WERI-Rb-1 (cell line): ENCODE measurements at regions not wholly inside any gene's neighbourhood (a gene's known extent, or its start where the extent isn't known, plus 50 kb on each side); places are given as distances from the start of the nearest gene placed in this dataset.

Source experiments
- DNase-seq: peaks from one replicate; pipeline ENCODE4 v3.0.0-alpha.2; 2020
- H3K27ac ChIP-seq: fragments of 250-450 bp; sonication (Bioruptor Pico); 2 replicates; pipeline ENCODE4 v1.5.1; 2020; ENCODE audit warnings: mild to moderate bottlenecking, moderate library complexity
- H3K27me3 ChIP-seq: fragments of 250-450 bp; sonication (Bioruptor Pico); 2 replicates; pipeline ENCODE4 v1.5.1; 2021; ENCODE audit warnings: mild to moderate bottlenecking, low read depth, moderate library complexity; ENCODE audit not compliant: insufficient read depth, severe bottlenecking
- H3K36me3 ChIP-seq: fragments of 250-450 bp; sonication (Bioruptor Pico); 2 replicates; pipeline ENCODE4 v1.5.1; 2020; ENCODE audit warnings: mild to moderate bottlenecking, moderate library complexity
- H3K4me3 ChIP-seq: 2 replicates; pipeline ENCODE4 v1.5.1; 2011; ENCODE audit warnings: low read depth, mild to moderate bottlenecking, control low read depth, low read length
- H3K9me3 ChIP-seq: fragments of 250-450 bp; sonication (Bioruptor Pico); 2 replicates; pipeline ENCODE4 v1.5.1; 2021; ENCODE audit warnings: mild to moderate bottlenecking, moderate library complexity; ENCODE audit not compliant: severe bottlenecking
- TF ChIP-seq, protein P1 (sequence below): IDR thresholded peaks from 2 replicates; pipeline ENCODE4 v1.5.1; 2011; ENCODE audit warnings: low read depth, mild to moderate bottlenecking, control low read depth, inconsistent platforms, low read length

DNA sequence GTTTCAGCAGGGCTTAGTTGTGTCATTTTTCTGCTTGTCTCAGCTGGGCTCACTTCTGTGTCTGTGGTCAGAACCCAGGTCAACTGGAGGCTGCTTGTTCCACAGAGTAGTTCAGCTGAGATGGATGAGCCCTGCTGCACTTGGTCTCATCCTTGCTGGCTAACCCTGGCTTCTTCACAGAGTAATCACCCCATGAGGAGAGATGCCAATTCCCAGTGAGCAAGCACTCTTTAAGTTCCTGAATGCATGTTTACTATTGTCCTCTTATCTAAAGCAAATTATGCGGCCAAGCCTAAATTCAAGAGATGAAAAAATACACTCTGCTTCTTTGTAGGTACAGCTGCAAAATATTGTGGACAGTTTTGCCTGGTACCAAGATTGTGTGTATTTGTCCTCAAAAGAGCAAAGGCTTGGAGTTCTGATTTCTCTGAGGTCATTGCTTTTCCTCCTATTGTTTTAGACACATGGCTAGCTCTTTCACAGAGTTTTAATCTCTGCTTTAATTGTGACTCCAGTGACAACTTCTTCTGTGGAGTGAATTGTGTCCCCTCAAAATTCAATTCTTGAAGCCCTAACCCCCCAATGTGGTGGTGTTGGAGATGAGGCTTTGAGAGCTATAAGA is 236.6 kb upstream of the ANKRD50 start:
- Histone ChIP-seq H3K36me3 (no peaks in the 10 kb centered on the region), H3K27me3 (no peaks in the 10 kb centered on the region), H3K27ac (no peak overlapping the region), H3K4me3 (no peak overlapping the region), H3K9me3 (no peaks in the 10 kb centered on the region)
- TF ChIP-seq, protein P1, sequence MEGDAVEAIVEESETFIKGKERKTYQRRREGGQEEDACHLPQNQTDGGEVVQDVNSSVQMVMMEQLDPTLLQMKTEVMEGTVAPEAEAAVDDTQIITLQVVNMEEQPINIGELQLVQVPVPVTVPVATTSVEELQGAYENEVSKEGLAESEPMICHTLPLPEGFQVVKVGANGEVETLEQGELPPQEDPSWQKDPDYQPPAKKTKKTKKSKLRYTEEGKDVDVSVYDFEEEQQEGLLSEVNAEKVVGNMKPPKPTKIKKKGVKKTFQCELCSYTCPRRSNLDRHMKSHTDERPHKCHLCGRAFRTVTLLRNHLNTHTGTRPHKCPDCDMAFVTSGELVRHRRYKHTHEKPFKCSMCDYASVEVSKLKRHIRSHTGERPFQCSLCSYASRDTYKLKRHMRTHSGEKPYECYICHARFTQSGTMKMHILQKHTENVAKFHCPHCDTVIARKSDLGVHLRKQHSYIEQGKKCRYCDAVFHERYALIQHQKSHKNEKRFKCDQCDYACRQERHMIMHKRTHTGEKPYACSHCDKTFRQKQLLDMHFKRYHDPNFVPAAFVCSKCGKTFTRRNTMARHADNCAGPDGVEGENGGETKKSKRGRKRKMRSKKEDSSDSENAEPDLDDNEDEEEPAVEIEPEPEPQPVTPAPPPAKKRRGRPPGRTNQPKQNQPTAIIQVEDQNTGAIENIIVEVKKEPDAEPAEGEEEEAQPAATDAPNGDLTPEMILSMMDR = no peak
- no peak for DNase-seq

DNA sequence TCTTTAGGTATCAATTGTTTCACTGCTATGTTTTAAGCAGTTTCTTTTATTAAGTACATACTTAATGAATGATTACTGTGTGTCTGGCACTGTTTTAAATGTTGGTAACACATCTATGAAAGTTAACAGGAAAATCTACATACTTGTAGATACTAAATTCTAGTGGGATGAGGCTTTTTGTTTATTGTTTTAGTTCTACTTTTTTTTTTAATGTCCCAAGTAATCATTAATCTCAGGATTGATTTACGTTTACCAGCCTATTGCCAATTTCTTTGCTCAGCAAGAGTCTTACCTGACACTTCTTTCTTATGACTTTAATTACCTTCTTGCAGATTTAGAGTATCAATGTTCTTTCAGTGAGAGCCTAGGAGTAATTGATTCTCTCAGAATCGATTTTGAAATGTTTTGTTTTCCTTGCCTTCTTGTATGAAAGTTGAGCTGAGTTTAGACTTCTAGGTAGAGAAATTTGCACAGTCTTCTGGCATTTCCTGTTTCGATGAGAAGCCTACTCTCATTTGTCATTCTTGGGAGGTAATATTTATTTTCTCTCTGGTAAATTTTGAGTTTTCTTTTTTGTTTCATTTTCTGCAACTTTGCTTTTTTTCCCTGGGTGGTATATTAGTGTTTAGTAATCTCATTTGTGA is 235.2 kb upstream of the ANKRD50 start:
- DNase-seq = no peak
- H3K9me3 ChIP-seq = no peaks in the 10 kb centered on the region
- H3K27ac ChIP-seq = no peak overlapping the region
- H3K36me3 ChIP-seq = no peaks in the 10 kb centered on the region
- TF ChIP-seq, protein P1 = no peak
- H3K4me3 ChIP-seq = no peak overlapping the region
- H3K27me3 ChIP-seq = no peaks in the 10 kb centered on the region

DNA sequence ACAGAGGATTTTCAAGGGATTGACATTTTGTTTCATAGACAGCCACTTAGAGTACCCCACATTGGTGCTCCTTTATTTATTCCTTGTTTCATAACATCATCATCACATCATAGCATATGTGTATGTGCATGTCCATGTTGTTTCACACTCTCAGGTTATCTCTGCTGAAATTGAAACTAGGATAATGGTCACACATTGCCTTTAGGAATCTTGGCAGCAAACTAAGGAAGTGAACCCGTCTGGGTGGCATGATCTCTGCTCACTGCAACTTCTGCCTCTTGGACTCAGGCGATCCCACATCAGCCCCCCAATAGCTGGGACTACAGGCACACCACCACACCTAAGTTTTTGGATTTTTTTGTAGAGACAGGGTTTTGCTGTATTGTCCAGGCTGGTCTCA is 234.2 kb upstream of the ANKRD50 start:
- Histone ChIP-seq H3K27ac (no peak overlapping the region), H3K27me3 (no peaks in the 10 kb centered on the region), H3K36me3 (no peaks in the 10 kb centered on the region), H3K9me3 (no peaks in the 10 kb centered on the region), H3K4me3 (no peak overlapping the region)
- no peak for DNase-seq
- TF ChIP-seq, protein P1 = no peak

DNA sequence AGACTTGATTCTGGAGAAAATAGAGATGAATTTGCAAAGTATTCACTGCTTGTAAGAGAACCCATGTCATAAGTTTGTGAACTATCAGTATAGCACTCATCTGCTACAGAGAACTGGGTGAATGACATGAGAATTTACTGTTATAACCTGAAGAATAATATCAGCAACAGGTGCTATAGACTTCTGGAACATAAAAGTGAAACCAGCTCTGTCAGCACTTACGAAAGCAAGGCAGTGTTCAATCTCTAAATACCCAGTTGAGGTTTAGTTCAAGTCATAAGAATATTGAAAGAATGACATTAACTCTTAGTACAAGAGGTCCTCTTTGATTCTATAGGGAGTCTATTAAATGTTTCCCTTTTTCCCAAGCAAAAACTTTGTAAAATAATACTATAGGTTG is 232.9 kb upstream of the ANKRD50 start:
- no peaks in the 10 kb centered on the region for H3K27me3 ChIP-seq
- TF ChIP-seq, protein P1 = no peak
- H3K4me3 ChIP-seq = no peak overlapping the region
- DNase-seq = no peak
- no peaks in the 10 kb centered on the region for H3K9me3 ChIP-seq
- H3K27ac ChIP-seq = no peak overlapping the region
- H3K36me3 ChIP-seq = no peaks in the 10 kb centered on the region

DNA sequence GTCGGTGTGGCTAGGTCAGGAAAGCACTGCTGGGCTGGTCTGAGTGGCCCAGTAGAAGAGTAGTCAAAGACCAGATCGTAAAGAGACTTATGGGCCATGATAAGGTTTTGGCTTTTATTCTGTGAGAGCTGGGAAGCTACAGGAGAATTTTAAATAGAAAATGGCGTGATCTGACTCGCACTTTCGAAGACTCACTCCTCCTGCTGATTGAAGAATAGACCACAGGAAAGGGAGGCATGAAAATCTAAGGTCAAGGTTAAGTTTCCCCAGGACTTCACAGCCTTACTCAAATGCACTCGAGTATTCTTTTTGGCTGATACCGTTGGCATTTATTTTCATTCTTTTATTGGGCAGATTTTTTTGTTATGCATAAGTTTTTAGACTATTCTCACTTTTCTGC is 231.4 kb upstream of the ANKRD50 start:
- Histone ChIP-seq H3K36me3 (no peaks in the 10 kb centered on the region), H3K27me3 (no peaks in the 10 kb centered on the region), H3K27ac (no peak overlapping the region), H3K9me3 (no peaks in the 10 kb centered on the region), H3K4me3 (no peak overlapping the region)
- DNase-seq = no peak
- TF ChIP-seq, protein P1 = no peak
